ENCODE measurements at regions not wholly inside any gene's neighbourhood (a gene's known extent, or its start where the extent isn't known, plus 50 kb on each side); places are given as distances from the start of the nearest gene placed in this dataset.

- no peak for TF ChIP-seq EZH2 (IDR thresholded peaks at IDR 0.05; ENCODE audit: borderline replicate concordance, low read depth, low read length, severe bottlenecking)
- no peak for TF ChIP-seq CTCF (IDR thresholded peaks at IDR 0.05; ENCODE audit: extremely low read depth in 1 of 2, insufficient read depth in 1 of 2, low read depth in 1 of 2, low read length in 2 of 2)
- no peak for TF ChIP-seq POLR2AphosphoS5 (IDR thresholded peaks at IDR 0.05; ENCODE audit: insufficient read depth, low read depth, low read length)
- no peak for TF ChIP-seq POLR2A (IDR thresholded peaks at IDR 0.05; ENCODE audit: low read depth, low read length)
- TF ChIP-seq MYC (IDR thresholded peaks at IDR 0.05; ENCODE audit: low read depth, low read length): no peak
- TF ChIP-seq, protein P1, sequence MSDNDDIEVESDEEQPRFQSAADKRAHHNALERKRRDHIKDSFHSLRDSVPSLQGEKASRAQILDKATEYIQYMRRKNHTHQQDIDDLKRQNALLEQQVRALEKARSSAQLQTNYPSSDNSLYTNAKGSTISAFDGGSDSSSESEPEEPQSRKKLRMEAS (IDR thresholded peaks at IDR 0.05; ENCODE audit: insufficient read depth, insufficient read length): no peak
- no peak for TF ChIP-seq FOS (IDR thresholded peaks at IDR 0.05; ENCODE audit: borderline replicate concordance, insufficient read depth, low read length)
- TF ChIP-seq GATA2 (IDR thresholded peaks at IDR 0.05; ENCODE audit: insufficient read depth, insufficient read length, low read depth, low read length): no peak
These were observed 70.0 kb downstream of the UCHL1 start for GRCh38 chr4:41326776-41327175.

All from endothelial cell of umbilical vein (primary cell).